ENCODE measurements at regions not wholly inside any gene's neighbourhood (a gene's known extent, or its start where the extent isn't known, plus 50 kb on each side); places are given as distances from the start of the nearest gene placed in this dataset.

- 75 to 76% (median 76%) methylated on average over 5 of the region's 5 CpGs for WGBS, 3 donors
- H3K27ac ChIP-seq (ENCODE audit: low read depth, low read length): no peak overlapping the region
These were observed 183.5 kb downstream of the LIG4 start for GRCh38 chr13:108031865-108032264.

GRCh38 chr13:108030769-108031168 is 184.6 kb downstream of the LIG4 start:
- 4 to 54% (median 16%) methylated on average over 1 of the region's 1 CpG for WGBS, 3 donors
- H3K27ac ChIP-seq (ENCODE audit: low read depth, low read length): no peak overlapping the region

- no peak overlapping the region for H3K27ac ChIP-seq (ENCODE audit: low read depth, low read length)
- 46 to 62% (median 60%) methylated on average over 3 of the region's 3 CpGs for WGBS, 3 donors
These were observed 188.5 kb downstream of the LIG4 start for GRCh38 chr13:108026680-108027410.

- 28 to 80% (median 62%) methylated on average over 4 of the region's 4 CpGs for whole genome bisulfite sequencing, 3 donors
- H3K27ac ChIP-seq (ENCODE audit: low read depth, low read length): no peak overlapping the region
These were observed 195.3 kb downstream of the LIG4 start for GRCh38 chr13:108020027-108020426.

DNA sequence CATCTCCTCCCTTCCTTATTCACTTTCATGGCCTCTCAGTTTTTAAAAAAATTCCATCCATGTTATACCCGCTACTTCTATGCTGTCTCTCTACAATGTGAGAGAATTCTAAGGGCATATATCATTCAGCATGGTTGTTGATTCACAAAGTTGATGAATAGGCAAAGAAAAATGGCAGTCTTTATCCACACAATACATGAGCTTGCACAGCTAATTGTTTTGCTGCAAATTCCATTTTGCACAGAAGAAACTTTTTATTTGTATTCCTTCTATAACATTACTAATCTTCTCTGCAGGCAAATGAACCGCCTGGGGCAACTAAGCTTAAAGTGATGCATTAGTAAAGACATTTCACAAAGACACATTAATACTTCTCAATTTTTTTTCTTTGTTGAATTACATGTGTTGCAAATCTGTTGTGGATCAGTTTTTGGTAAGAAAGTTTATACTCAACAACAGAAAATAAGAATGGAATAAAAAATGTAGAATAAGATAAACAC is 196.9 kb downstream of the LIG4 start:
- WGBS, 3 donors: 82 to 89% (median 83%) methylated on average over 2 of the region's 2 CpGs
- no peak overlapping the region for H3K27ac ChIP-seq (ENCODE audit: low read depth, low read length)

GRCh38 chr13:108006619-108007018 is 208.7 kb downstream of the LIG4 start:
- WGBS, 3 donors: 87 to 90% (median 89%) methylated on average over 9 of the region's 9 CpGs
- no peak overlapping the region for H3K27ac ChIP-seq (ENCODE audit: low read depth, low read length)

DNA sequence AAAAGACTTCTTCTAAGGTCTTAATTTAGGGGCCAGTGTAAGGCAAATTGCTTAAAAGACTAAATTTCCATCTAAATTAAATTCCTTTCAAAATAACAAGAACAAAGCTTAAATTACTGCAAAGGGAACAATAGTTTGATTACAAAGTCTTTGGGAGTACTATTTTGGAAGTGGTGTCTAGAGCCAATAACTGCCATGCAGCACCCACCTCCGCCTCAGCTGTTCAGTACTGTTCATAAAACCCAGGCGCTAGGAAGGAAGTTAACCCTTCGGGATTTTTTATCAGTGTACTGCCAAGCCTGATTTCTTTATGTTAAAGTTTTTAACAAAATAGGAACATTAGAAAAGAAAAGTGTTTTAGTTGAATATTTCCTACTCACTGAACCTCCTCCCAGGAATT is 210.1 kb downstream of the LIG4 start:
- WGBS, 3 donors: 54 to 74% (median 65%) methylated on average over 3 of the region's 3 CpGs
- no peak overlapping the region for H3K27ac ChIP-seq (ENCODE audit: low read depth, low read length)

DNA sequence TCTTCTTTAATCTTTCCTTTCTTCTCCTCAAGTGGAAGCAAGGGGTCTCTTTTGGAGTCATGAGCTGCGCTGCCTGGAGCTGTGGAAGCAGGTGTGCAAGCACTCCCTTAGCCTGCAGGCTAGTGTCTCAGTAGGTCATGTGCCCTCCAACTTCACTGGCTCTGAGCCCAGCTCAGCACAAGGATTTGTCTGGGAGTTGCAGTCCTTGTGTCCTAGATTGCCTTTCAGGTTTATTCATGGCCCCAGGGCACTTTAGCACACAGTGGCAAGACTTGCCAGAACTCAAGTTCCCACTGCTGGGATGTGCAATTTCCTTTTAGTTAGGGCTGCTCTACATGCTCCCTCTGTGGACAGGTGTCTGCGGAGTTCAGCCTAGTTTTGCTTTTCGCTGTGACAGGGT is 211.7 kb downstream of the LIG4 start:
- H3K27ac ChIP-seq (ENCODE audit: low read depth, low read length): no peak overlapping the region
- 54 to 83% (median 80%) methylated on average over 3 of the region's 3 CpGs for WGBS, 3 donors

DNA sequence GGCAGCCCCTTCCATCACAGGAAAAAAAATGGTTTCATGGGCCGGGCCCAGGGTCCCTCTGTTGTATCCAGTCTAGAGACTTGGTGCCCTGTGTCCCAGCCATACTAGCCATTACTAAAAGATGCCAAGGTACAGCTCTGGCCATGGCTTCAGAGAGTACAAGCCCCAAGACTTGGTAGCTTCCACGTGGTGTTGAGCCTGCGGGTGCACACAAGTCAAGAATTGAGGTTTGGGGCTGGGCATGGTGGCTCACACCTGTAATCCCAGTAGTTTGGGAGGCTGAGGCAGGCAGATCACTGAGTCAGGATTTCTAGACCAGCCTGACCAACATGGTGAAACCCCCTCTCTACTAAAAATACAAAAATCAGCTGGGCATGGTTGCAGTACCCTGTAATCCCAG is 214.3 kb downstream of the LIG4 start:
- no peak overlapping the region for H3K27ac ChIP-seq (ENCODE audit: low read depth, low read length)
- 69 to 90% (median 77%) methylated on average over 3 of the region's 3 CpGs for WGBS, 3 donors

- H3K27ac ChIP-seq (ENCODE audit: low read depth, low read length): no peak overlapping the region
- 84 to 89% (median 87%) methylated on average over 3 of the region's 3 CpGs for WGBS, 3 donors
These were observed 215.6 kb downstream of the LIG4 start for GRCh38 chr13:107999751-108000150.

GRCh38 chr13:107994137-107994536 is 221.2 kb downstream of the LIG4 start:
- no peak overlapping the region for H3K27ac ChIP-seq (ENCODE audit: low read depth, low read length)

GRCh38 chr13:107993239-107993949 is 221.9 kb downstream of the LIG4 start:
- no peak overlapping the region for H3K27ac ChIP-seq (ENCODE audit: low read depth, low read length)
- WGBS, 3 donors: 52 to 67% (median 58%) methylated on average over 4 of the region's 4 CpGs

DNA sequence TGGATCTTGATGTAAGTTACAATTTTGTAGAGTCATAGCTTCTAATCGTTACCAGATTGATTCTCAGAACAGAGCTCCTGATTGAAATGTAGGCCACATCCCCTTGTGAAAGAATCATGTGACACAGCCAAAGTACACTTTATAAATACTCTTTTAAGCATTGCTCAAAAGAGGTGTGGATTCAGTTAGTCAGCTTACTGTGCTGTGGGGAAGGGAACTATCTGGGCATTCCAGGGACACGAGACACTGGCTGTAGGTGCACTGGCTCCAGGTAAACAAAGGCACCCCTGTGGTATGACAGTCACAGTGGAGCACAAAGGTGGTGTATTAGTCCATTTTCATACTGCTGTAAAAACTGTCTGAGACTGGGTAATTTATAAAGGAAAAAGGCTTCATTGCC is 222.8 kb downstream of the LIG4 start:
- no peak overlapping the region for H3K27ac ChIP-seq (ENCODE audit: low read depth, low read length)
- WGBS, 3 donors: 44 to 73% (median 67%) methylated on average over 2 of the region's 2 CpGs

DNA sequence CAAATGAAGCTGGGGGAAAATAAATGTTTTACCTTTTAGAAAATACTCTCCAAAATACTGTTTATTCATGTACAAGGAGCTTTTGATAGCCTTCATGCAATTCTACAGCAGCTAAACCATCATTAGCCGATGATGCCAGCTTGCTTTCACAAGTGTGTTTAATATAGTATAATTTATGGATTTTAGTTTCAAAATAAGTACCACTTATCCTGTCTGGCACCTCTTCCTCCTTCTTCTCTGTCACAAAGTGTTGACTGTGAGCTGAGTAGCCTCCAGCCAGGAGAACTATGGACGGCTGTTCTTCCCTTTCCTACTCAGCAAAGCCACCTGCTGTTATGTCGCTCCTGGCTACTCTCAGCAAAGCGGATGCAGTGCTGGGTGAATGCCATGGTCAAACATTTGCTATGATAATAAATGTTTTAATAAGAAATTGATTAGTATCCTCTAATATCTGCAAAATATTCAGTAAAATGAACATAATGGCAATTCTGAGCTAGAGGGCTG is 238.2 kb downstream of the LIG4 start:
- 51 to 77% (median 70%) methylated on average over 4 of the region's 4 CpGs for WGBS, 3 donors
- H3K27ac ChIP-seq (ENCODE audit: low read depth, low read length): no peak overlapping the region

- 73 to 77% (median 74%) methylated on average over 4 of the region's 4 CpGs for WGBS, 3 donors
- H3K27ac ChIP-seq (ENCODE audit: low read depth, low read length): no peak overlapping the region
These were observed 238.7 kb downstream of the LIG4 start for GRCh38 chr13:107976628-107977027.

DNA sequence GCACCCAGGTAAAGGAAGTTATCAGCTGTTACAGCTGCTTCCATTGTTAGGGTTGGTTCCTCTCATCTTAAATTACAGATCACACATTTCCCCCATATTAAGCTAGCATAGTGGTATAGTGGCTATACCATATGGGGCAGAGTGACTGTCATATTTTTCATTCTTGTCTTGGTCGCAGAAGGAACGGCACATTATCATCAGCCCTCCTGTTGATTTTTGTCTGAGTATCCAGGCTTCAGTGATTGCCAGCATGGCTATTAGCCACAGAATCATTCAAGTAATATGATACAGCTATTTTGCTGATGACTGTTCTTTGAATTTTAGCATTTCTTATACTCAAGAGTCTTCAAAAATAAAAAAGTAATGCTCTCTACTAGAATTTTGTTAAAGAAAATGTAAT is 240.9 kb downstream of the LIG4 start:
- no peak overlapping the region for H3K27ac ChIP-seq (ENCODE audit: low read depth, low read length)
- 78 to 93% (median 90%) methylated on average over 2 of the region's 2 CpGs for WGBS, 3 donors

- 73 to 81% (median 76%) methylated on average over 1 of the region's 1 CpG for WGBS, 3 donors
- H3K27ac ChIP-seq (ENCODE audit: low read depth, low read length): no peak overlapping the region
These were observed 245.8 kb downstream of the LIG4 start for GRCh38 chr13:107969546-107969945.

DNA sequence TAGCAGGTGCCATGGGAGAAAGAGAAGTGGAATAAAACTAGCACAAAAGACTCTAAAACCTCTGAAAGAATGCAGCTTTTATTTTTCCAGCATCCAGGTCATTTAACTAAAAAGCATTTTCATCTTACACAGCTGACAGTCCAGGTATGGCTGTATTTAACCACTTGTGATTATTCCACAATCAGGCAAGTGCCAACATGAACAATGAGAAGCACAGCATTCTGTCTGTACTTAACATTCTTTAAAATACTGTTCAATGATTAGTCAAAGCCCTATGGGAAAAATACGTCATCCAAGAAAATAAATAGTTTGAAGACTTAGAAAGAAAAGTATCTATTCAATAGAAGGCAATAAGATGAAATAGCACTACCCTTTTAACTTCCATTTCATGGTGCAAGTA is 246.9 kb downstream of the LIG4 start:
- H3K27ac ChIP-seq (ENCODE audit: low read depth, low read length): no peak overlapping the region
- WGBS, 3 donors: 51 to 85% (median 83%) methylated on average over 1 of the region's 1 CpG

GRCh38 chr13:107964395-107964794 is 250.9 kb downstream of the LIG4 start:
- 18 to 50% (median 46%) methylated on average over 5 of the region's 5 CpGs for WGBS, 3 donors
- no peak overlapping the region for H3K27ac ChIP-seq (ENCODE audit: low read depth, low read length)

Measured in adipose tissue (tissue), 3 donors.